H9 (cell line): ENCODE measurements at regions not wholly inside any gene's neighbourhood (a gene's known extent, or its start where the extent isn't known, plus 50 kb on each side); places are given as distances from the start of the nearest gene placed in this dataset.

Experiments
- DNase-seq: peaks from one replicate; pipeline ENCODE4 v3.0.0-alpha.2; 2017
- H2AFZ ChIP-seq: one replicate; pipeline ENCODE4 v1.6.1; 2013; ENCODE audit warnings: mild to moderate bottlenecking, low read length, control low read depth, moderate library complexity
- H2AK5ac ChIP-seq: 2 replicates; pipeline ENCODE4 v1.6.1; 2013; ENCODE audit warnings: low read length, control low read depth, mixed read lengths; ENCODE audit not compliant: insufficient read length
- H2BK120ac ChIP-seq: one replicate; pipeline ENCODE4 v1.6.1; 2013; ENCODE audit warnings: low read depth, mild to moderate bottlenecking, low read length, control low read depth, inconsistent platforms; ENCODE audit not compliant: poor library complexity, severe bottlenecking
- H2BK12ac ChIP-seq: 2 replicates; pipeline ENCODE4 v1.6.1; 2013; ENCODE audit warnings: low read length, control low read depth, mixed read lengths, low read depth; ENCODE audit not compliant: insufficient read length
- H2BK15ac ChIP-seq: 2 replicates; pipeline ENCODE4 v1.6.1; 2013; ENCODE audit warnings: low read depth, low read length, control low read depth
- H2BK20ac ChIP-seq: one replicate; pipeline ENCODE4 v1.6.1; 2013; ENCODE audit warnings: low read depth, mild to moderate bottlenecking, low read length, control low read depth, inconsistent platforms; ENCODE audit not compliant: poor library complexity, severe bottlenecking
- H2BK5ac ChIP-seq: 2 replicates; pipeline ENCODE4 v1.6.1; 2013; ENCODE audit warnings: low read length, control low read depth, mixed read lengths; ENCODE audit not compliant: insufficient read length
- H3K14ac ChIP-seq: 2 replicates; pipeline ENCODE4 v1.6.1; 2013; ENCODE audit warnings: low read length, control low read depth; ENCODE audit not compliant: insufficient read depth
- H3K18ac ChIP-seq: 2 replicates; pipeline ENCODE4 v1.6.1; 2013; ENCODE audit warnings: low read depth, mild to moderate bottlenecking, mixed read lengths, low read length, control low read depth; ENCODE audit not compliant: insufficient read length
- H3K23ac ChIP-seq: 2 replicates; pipeline ENCODE4 v1.6.1; 2013; ENCODE audit warnings: low read length, control low read depth, mixed read lengths, low read depth; ENCODE audit not compliant: insufficient read length
- H3K23me2 ChIP-seq: 2 replicates; pipeline ENCODE4 v1.6.1; 2013; ENCODE audit warnings: low read depth, mild to moderate bottlenecking, mixed read lengths, low read length, control low read depth; ENCODE audit not compliant: insufficient read length, poor library complexity, severe bottlenecking
- H3K27ac ChIP-seq: 2 replicates; pipeline ENCODE4 v1.5.1; 2013; ENCODE audit warnings: low read length, control low read depth, mixed read lengths, low read depth; ENCODE audit not compliant: insufficient read length
- H3K27me3 ChIP-seq: 2 replicates; pipeline ENCODE4 v1.6.1; 2013; ENCODE audit warnings: low read length, control low read depth, inconsistent platforms; ENCODE audit not compliant: insufficient read depth
- H3K4ac ChIP-seq: 2 replicates; pipeline ENCODE4 v1.6.1; 2013; ENCODE audit warnings: low read depth, mild to moderate bottlenecking, control low read depth, inconsistent platforms, low read length, moderate library complexity
- H3K4me1 ChIP-seq: 2 replicates; pipeline ENCODE4 v1.6.1; 2013; ENCODE audit warnings: low read length, control low read depth, inconsistent platforms; ENCODE audit not compliant: insufficient read depth
- H3K4me2 ChIP-seq: 2 replicates; pipeline ENCODE4 v1.6.1; 2013; ENCODE audit warnings: low read length, control low read depth, mixed read lengths; ENCODE audit not compliant: insufficient read length, insufficient read depth
- H3K56ac ChIP-seq: 2 replicates; pipeline ENCODE4 v1.6.1; 2013; ENCODE audit warnings: low read depth, mild to moderate bottlenecking, mixed read lengths, low read length, control low read depth; ENCODE audit not compliant: insufficient read length
- H3K79me1 ChIP-seq: 2 replicates; pipeline ENCODE4 v1.6.1; 2013; ENCODE audit warnings: low read depth, mild to moderate bottlenecking, moderate library complexity, low read length, control low read depth, inconsistent platforms; ENCODE audit not compliant: insufficient read depth, poor library complexity, severe bottlenecking
- H3K79me2 ChIP-seq: 2 replicates; pipeline ENCODE4 v1.6.1; 2013; ENCODE audit warnings: low read length, control low read depth, inconsistent platforms; ENCODE audit not compliant: insufficient read depth
- H3K9ac ChIP-seq: 2 replicates; pipeline ENCODE4 v1.6.1; 2013; ENCODE audit warnings: low read length, control low read depth, mixed read lengths; ENCODE audit not compliant: insufficient read length; ENCODE audit errors: extremely low read depth
- H3K9me3 ChIP-seq: one replicate; pipeline ENCODE4 v1.6.1; 2013; ENCODE audit warnings: low read depth, low read length, inconsistent platforms; ENCODE audit not compliant: control insufficient read depth
- H3T11ph ChIP-seq: one replicate; pipeline ENCODE4 v1.6.1; 2013; ENCODE audit warnings: mild to moderate bottlenecking, low read length, control low read depth, inconsistent platforms
- H4K20me1 ChIP-seq: one replicate; pipeline ENCODE4 v1.6.1; 2013; ENCODE audit not compliant: control insufficient read depth, insufficient read length, insufficient read depth
- H4K5ac ChIP-seq: 2 replicates; pipeline ENCODE4 v1.6.1; 2013; ENCODE audit warnings: low read depth, mild to moderate bottlenecking, mixed read lengths, low read length, control low read depth; ENCODE audit not compliant: insufficient read length
- H4K8ac ChIP-seq: replicated peaks from 2 replicates; pipeline ENCODE4 v1.6.1; 2013; ENCODE audit warnings: low read length, control low read depth, mixed read lengths, low read depth; ENCODE audit not compliant: insufficient read length
- H4K91ac ChIP-seq: 2 replicates; pipeline ENCODE4 v1.6.1; 2013; ENCODE audit warnings: low read depth, mild to moderate bottlenecking, moderate library complexity, mixed read lengths, low read length, control low read depth; ENCODE audit not compliant: insufficient read length
- H3K27ac Mint-ChIP-seq, 3 experiments: 2 replicates in 2 of 3; 3 replicates in 1 of 3; pipeline ENCODE4 v1.8.0; 2020 to 2021; ENCODE audit warnings: mixed read lengths in 3 of 3, mild to moderate bottlenecking in 1 of 3, moderate library complexity in 1 of 3
- H3K27me3 Mint-ChIP-seq: 2 replicates; pipeline ENCODE4 v1.8.0; 2021; ENCODE audit warnings: low read depth, mild to moderate bottlenecking, moderate library complexity, mixed read lengths
- H3K36me3 Mint-ChIP-seq, 3 experiments: 2 replicates in 2 of 3; 3 replicates in 1 of 3; pipeline ENCODE4 v1.8.0; 2020 to 2021; ENCODE audit warnings: low read depth in 3 of 3, mixed read lengths in 3 of 3; ENCODE audit not compliant: insufficient read depth in 1 of 3
- H3K4me1 Mint-ChIP-seq, 2 experiments: 2 replicates each; pipeline ENCODE4 v1.8.0; 2020; ENCODE audit warnings: mixed read lengths in 2 of 2
- H3K4me3 Mint-ChIP-seq, 2 experiments: 2 replicates in 1 of 2; 3 replicates in 1 of 2; pipeline ENCODE4 v1.8.0; 2020 to 2021; ENCODE audit warnings: mild to moderate bottlenecking in 2 of 2, mixed read lengths in 2 of 2, moderate library complexity in 1 of 2
- H3K9me3 Mint-ChIP-seq, 2 experiments: 2 replicates in 1 of 2; 3 replicates in 1 of 2; pipeline ENCODE4 v1.8.0; 2020; ENCODE audit warnings: mild to moderate bottlenecking in 2 of 2, mixed read lengths in 2 of 2, moderate library complexity in 1 of 2
- CTCF ChIP-seq: fragments of 200-600 bp; sonication (generic); conservative IDR thresholded peaks from 3 replicates; pipeline ENCODE4 v1.8.0; 2021; ENCODE audit warnings: antibody characterized with exemption, mild to moderate bottlenecking
- WGBS: extraction: QIAGEN DNeasy Blood & Tissue Kit; methylation state at CpG from one replicate; pipeline ENCODE4 v1.1.7; 2013; ENCODE audit warnings: missing lambda C conversion rate, low lambda C conversion rate, mixed read lengths; ENCODE audit not compliant: insufficient read length; ENCODE audit errors: extremely low coverage; 5-methylcytosine and 5-hydroxymethylcytosine counted together

- H2BK120ac ChIP-seq, result no peak overlapping the region
- no peak for DNase-seq
- no peak overlapping the region for H2AK5ac ChIP-seq
- Mint-ChIP-seq H3K27me3 (no peaks in the 10 kb centered on the region), H3K4me3 (no peak overlapping the region), H3K27ac (no peak overlapping the region), H3K9me3 (peaks cover 2% of the 10 kb centered on the region in 2 experiments; a peak in 3 of 5 replicates), H3K36me3 (peaks cover 0 to 7% (median 2%) of the 10 kb centered on the region in 3 experiments; a peak in 2 of 7 replicates), H3K4me1 (peaks cover 0 to 7% of the 10 kb centered on the region in 2 experiments; a peak in 2 of 4 replicates)
- H3K9me3 ChIP-seq, result no peaks in the 10 kb centered on the region
- no peaks in the 10 kb centered on the region for H3K4me1 ChIP-seq
- no peaks in the 10 kb centered on the region for H3K79me1 ChIP-seq
- H3K4ac ChIP-seq, result no peak overlapping the region
- H3K4me2 ChIP-seq, result no peak overlapping the region
- H4K20me1 ChIP-seq, result no peaks in the 10 kb centered on the region
- H3K23ac ChIP-seq, result no peak overlapping the region
- H2BK20ac ChIP-seq, result no peak overlapping the region
- H3K14ac ChIP-seq, result no peak overlapping the region
- H3K56ac ChIP-seq, result no peak overlapping the region
- H2BK5ac ChIP-seq, result no peak overlapping the region
- H3K27ac ChIP-seq, result no peak overlapping the region
- no peak for TF ChIP-seq CTCF
- no peak overlapping the region for H2BK12ac ChIP-seq
- no peak overlapping the region for H3K18ac ChIP-seq
- H3K9ac ChIP-seq, result no peak overlapping the region
- no peak overlapping the region for H4K91ac ChIP-seq
- no peak overlapping the region for H2BK15ac ChIP-seq
- no peaks in the 10 kb centered on the region for H3K23me2 ChIP-seq
- H3K79me2 ChIP-seq, result no peaks in the 10 kb centered on the region
- no peak overlapping the region for H3T11ph ChIP-seq
- no peaks in the 10 kb centered on the region for H3K27me3 ChIP-seq
- H4K8ac ChIP-seq, result no peak overlapping the region
- no peak overlapping the region for H2AFZ ChIP-seq
- WGBS, result no CpG with 5 or more reads among the region's 4 CpGs
- no peak overlapping the region for H4K5ac ChIP-seq
Measured at GRCh38 chr9:10678010-10678409, 65.2 kb upstream of the PTPRD start.
